22Rv1 (cell line): ENCODE measurements at regions not wholly inside any gene's neighbourhood (a gene's known extent, or its start where the extent isn't known, plus 50 kb on each side); places are given as distances from the start of the nearest gene placed in this dataset.

Experiments used
- H3K27ac ChIP-seq: fragments of 450-650 bp; 2 replicates; pipeline ENCODE4 v1.5.1; 2017
- ZFX ChIP-seq: fragments of 450-650 bp; IDR thresholded peaks from 2 replicates; pipeline ENCODE4 v1.6.1; 2017; ENCODE audit warnings: antibody characterized with exemption, borderline replicate concordance
- TF ChIP-seq, protein P1 (sequence below): fragments of 450-650 bp; IDR thresholded peaks from 2 replicates; pipeline ENCODE4 v1.5.1; 2017; ENCODE audit warnings: mild to moderate bottlenecking

GRCh38 chr5:40017135-40017534, 592.4 kb upstream of the DAB2 start:
- no peak overlapping the region for H3K27ac ChIP-seq
- TF ChIP-seq ZFX: no peak
- TF ChIP-seq, protein P1, sequence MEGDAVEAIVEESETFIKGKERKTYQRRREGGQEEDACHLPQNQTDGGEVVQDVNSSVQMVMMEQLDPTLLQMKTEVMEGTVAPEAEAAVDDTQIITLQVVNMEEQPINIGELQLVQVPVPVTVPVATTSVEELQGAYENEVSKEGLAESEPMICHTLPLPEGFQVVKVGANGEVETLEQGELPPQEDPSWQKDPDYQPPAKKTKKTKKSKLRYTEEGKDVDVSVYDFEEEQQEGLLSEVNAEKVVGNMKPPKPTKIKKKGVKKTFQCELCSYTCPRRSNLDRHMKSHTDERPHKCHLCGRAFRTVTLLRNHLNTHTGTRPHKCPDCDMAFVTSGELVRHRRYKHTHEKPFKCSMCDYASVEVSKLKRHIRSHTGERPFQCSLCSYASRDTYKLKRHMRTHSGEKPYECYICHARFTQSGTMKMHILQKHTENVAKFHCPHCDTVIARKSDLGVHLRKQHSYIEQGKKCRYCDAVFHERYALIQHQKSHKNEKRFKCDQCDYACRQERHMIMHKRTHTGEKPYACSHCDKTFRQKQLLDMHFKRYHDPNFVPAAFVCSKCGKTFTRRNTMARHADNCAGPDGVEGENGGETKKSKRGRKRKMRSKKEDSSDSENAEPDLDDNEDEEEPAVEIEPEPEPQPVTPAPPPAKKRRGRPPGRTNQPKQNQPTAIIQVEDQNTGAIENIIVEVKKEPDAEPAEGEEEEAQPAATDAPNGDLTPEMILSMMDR: no peak

GRCh38 chr5:40010436-40010835, 585.7 kb upstream of the DAB2 start:
- no peak overlapping the region for H3K27ac ChIP-seq
- TF ChIP-seq ZFX: no peak
- TF ChIP-seq, protein P1: no peak

DNA sequence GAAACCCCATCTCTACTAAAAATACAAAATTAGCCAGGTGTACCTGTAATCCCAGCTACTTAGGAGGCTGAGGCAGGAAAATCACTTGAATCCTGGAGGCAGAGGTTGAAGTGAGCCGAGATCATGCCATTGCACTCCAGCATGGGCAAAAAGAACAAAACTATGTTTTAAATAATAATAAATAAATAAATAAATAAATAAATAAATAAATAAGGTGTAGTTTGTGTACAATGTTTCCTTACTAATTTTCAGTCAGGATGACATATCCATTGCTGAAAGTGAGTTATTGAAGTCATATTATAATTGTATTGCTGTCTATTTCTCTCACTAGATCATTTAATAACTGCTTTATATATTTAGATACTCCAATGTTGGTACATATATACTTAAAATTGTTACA, 581.5 kb upstream of the DAB2 start:
- H3K27ac ChIP-seq: no peak overlapping the region
- TF ChIP-seq, protein P1: no peak
- no peak for TF ChIP-seq ZFX

DNA sequence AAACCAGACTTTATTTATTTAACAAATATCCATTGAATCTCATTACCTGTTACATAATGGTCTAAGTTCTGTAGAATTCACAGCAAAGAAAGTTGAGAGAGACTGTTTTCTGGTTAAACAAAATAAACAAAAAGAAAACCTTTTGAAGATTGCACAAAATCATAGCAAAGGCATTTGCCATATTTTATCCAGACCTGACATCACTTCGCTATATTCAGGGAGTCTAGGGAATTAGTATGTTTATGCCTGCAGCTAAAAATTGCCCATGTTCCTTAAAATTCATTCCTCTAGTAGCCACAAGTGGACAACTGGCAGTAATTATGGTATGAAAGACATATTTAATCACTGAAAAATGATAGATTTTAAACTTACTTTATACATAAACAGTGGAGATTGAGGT, 577.0 kb upstream of the DAB2 start:
- TF ChIP-seq, protein P1: no peak
- no peak for TF ChIP-seq ZFX
- no peak overlapping the region for H3K27ac ChIP-seq

- no peak overlapping the region for H3K27ac ChIP-seq
- TF ChIP-seq, protein P1: no peak
- TF ChIP-seq ZFX: no peak
Measured at GRCh38 chr5:39998518-39998917, 573.7 kb upstream of the DAB2 start.

GRCh38 chr5:39995990-39996389, 571.2 kb upstream of the DAB2 start:
- TF ChIP-seq, protein P1: no peak
- TF ChIP-seq ZFX: no peak
- no peak overlapping the region for H3K27ac ChIP-seq

DNA sequence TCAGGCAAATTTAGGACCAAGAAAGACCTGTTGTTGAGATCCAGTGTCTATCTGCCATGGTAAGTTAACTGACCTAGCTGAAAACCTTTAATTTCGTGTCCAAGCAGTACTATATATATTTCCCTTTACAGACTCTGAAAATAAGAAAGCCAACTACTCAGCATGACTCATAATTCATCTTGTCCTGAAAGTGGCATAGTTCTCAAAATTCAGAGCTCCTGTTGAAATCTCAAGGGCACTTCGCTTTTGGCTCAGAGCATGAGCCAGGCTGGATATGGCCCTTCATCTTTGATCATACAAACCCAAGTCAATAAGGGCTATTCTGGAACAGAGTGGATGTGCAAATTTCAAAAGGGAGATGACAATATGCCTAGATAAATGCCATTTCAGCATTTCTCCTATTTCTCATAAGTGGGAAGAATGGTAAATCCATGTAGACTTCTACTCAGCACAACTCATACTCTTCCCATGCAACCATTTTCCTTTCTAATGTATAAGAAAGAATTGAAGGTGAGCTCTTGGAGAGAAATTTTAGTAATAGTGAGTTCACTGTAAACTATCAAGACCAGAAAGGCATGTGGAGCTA, 567.9 kb upstream of the DAB2 start:
- no peak overlapping the region for H3K27ac ChIP-seq
- no peak for TF ChIP-seq ZFX
- TF ChIP-seq, protein P1: no peak
